ENCODE measurements at regions not wholly inside any gene's neighbourhood (a gene's known extent, or its start where the extent isn't known, plus 50 kb on each side); places are given as distances from the start of the nearest gene placed in this dataset.

DNA sequence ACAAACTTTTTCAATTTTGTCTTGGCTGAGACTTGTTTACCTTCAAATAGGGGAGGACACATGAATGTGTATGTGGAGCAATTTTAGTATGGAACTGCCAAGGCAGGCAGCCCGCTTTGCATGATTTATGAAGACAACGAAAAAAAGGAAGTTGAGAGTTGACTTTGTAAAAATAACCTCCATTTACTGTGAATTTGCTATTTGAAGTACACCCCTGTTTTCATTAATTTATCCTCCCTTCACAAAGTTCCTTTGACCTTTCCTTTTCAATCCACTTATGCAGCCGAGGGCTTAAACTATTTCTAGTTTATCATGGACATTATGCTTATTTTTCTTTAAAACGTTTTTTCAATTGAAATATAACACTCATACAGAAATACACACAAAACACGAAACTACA lies 369.6 kb upstream of the CADM1 start:
- DNase-seq (ENCODE audit: low spot score), result no peak

DNA sequence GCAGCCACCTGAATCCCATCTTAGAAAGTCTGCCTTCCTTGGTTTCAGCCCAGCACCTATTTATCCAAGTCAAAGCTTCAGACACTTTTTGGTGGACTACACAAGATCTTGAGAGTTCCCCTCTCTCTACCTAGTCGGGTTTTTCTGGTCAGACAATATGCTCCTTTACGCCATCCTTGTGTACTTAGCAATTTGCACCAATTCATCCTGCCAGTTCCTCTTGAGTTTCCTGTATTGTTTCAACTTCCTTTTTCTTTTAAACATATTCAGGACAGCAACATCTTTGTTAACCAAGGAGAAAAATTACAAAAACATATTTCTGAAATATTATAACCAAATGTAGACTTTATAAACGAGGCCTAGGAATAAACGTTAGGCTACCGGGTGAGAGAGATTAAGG lies 368.2 kb upstream of the CADM1 start:
- no peak for DNase-seq (ENCODE audit: low spot score)

DNA sequence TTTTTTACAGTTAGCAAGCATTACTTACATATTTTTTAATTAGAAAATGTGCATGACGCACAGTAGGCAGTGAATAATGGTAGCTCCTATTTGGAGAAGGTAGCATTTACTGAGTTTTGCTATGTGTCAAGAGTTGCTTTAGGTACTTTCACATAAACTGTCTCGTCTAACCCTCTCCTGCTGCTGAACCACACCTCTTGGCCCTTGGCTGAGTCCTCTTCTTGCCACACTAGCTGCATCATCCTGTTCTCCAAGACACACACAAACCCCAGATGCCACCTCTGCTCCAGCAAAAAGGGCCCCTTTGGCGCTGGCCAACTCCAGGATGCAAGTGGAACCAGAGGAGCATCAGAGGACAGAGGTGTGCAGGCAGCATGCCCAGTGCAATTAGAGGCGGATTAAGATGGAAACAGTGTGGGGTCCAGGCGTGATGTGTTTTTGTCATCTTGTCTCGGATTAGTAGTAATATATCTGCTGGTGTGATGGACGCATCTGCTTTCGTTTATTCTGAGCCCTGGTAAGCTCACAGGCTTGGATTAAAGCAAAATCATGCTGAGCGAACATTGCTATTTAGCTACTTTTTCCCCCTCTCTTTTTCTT lies 367.0 kb upstream of the CADM1 start:
- DNase-seq (ENCODE audit: low spot score), result no peak

DNA sequence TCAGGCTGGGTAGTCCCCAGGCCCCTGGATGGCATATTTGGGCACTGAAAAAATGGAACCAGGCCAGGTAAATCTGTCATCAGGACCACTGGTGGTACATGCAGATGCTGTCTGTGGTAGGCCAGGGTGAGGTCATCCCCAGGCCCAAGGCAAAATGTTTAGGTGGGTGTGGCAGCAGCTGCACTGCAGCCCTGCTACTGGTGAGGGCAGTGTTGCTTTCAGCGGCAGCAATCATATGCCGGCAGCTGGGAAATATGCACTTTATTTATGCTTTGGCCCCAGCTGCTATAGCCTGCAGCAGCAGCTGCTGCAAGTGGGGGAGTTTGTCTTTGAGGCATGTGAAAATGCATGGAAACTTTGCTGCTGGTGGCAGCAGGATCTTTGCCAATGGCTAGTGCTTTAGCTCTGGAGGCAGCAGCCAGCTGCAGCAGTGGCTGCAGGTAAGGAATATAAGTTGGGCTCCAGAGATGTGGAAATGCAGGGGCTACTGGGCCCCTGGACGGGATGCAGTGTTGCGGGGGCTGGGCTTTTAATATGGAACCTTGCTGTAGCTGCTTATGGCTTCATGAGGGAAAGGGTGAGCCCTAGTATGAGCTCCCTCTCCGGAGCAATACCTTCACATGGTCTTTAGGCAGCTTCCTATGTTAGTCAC lies 365.7 kb upstream of the CADM1 start:
- DNase-seq (ENCODE audit: low spot score), result peak; percentile 29

GRCh38 chr11:115869131-115869530 lies 364.9 kb upstream of the CADM1 start:
- no peak for DNase-seq (ENCODE audit: low spot score)

DNA sequence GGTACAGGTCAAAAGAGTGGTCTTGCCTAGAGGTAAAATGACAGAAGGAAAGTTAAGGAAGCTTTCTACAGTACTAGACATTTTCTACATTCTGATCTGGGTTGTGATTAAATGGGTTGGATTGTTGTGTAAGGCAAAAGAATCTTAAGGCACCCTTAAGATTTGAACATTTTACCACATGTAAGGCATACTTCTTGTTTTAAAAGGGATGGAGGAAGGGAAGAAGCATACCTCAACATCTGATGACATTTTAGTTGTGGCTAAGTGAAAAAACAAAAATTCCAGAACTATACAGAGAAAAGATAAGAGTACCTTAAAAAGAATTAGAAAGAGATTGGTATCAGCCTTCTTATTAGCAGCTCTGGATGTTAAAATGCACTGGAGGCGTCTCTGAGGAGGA lies 356.0 kb upstream of the CADM1 start:
- no peak for DNase-seq (ENCODE audit: low spot score)

DNA sequence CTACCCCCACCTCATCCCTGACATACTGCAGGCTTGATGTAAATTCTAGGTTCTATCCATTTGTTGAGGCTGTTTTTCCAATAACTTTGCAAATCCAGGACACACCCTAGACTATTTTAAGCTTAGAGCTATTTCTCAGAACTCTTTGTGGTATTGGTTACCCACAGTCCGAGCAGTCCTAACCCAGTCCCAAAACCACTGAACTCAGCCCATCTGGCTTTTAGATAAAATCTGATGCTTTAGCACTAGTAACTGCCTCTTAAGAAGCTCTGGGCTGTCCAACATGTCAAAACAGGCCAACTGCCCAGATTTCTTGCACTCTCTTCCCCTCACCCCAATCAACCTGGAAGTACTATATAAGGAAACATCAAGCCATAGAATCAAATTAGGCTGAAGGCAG lies 344.4 kb upstream of the CADM1 start:
- DNase-seq (ENCODE audit: low spot score), result peak; percentile 79

GRCh38 chr11:115848080-115848479 lies 343.9 kb upstream of the CADM1 start:
- DNase-seq (ENCODE audit: low spot score), result peak; percentile 14

DNA sequence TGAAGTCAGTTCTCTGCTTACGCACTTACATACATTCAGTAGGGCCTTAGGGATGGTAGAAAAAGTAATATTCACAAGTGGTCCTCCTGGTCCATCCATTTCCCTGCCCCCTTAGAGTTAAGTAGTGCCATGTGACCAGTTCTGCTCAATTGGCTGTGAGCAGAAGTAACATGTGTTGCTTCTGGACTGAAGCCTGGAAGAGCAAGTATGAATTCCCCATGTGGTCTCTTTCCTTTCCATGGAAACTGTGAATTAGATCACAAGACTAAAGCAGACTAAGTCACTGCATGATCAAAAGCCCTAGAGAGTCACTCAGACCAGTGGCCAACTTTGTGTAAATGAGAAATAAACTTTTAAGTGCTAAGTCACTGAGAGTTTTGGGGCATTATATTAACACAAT lies 341.7 kb upstream of the CADM1 start:
- DNase-seq (ENCODE audit: low spot score), result no peak

GRCh38 chr11:115843685-115844084 lies 339.5 kb upstream of the CADM1 start:
- DNase-seq (ENCODE audit: low spot score), result no peak

GRCh38 chr11:115843111-115843510 lies 338.9 kb upstream of the CADM1 start:
- DNase-seq (ENCODE audit: low spot score), result no peak

DNA sequence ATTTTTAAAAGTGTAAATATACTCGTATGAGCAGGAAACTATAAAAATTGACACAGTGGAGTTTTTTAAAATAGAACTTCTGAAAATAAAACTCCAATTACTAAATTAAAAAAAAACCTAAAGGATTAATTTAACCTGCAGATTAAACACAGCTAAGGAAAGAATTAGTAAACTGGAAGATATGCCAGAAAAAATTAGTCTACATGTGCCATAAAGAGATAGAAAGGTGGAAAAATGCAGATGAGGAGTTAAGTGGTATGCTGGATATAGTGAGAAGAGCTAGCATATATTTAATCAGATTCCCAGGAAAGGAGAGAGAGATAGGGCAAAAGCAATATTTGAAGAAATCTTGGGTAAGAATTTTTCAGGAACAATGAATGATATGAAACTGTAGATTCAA lies 315.8 kb upstream of the CADM1 start:
- no peak for DNase-seq (ENCODE audit: low spot score)

GRCh38 chr11:115819014-115819413 lies 314.8 kb upstream of the CADM1 start:
- no peak for DNase-seq (ENCODE audit: low spot score)

- no peak for DNase-seq (ENCODE audit: low spot score)
These were observed 313.7 kb upstream of the CADM1 start for GRCh38 chr11:115817844-115818468.

GRCh38 chr11:115808351-115808940 lies 304.2 kb upstream of the CADM1 start:
- DNase-seq (ENCODE audit: low spot score), result no peak

DNA sequence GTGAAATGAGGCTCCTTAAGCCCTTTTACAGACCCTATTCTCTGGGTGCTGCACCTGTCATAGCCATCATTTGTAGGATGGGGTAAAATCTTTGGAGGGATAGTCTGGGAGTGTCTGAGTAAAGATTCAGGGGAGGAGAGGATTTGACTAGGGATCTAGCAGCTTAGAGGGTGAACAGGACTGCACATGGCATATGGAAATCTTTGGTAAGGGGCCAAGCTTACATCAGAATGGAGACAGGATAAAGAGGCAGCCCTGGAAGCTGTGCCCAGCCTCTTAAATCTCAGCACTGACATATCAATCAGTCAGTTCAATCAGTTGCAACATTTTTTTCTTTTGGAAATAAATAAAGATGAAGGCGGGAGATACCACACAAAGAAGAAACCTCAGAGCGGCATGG lies 301.8 kb upstream of the CADM1 start:
- DNase-seq (ENCODE audit: low spot score), result peak; percentile 18

GRCh38 chr11:115803073-115803740 lies 299.0 kb upstream of the CADM1 start:
- no peak for DNase-seq (ENCODE audit: low spot score)

DNA sequence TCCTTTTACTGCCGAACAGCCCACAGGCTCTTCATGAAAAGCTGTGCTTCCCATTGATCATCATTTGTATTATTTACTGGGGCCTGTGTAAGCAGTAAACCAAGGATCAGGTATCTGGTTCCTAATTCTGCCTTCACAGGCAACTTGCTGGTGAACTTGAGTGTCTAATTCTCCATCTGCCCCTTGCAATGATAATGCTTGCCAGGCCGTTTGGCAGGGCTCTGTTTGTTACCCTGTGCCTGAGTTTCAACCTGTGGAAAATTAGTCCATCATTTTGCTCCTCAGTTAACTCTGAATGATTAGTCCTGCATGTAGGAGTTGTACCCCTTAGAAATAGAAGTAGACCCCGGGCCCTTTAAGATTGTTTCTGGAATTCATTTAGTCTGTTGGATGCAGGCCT lies 298.4 kb upstream of the CADM1 start:
- no peak for DNase-seq (ENCODE audit: low spot score)

DNA sequence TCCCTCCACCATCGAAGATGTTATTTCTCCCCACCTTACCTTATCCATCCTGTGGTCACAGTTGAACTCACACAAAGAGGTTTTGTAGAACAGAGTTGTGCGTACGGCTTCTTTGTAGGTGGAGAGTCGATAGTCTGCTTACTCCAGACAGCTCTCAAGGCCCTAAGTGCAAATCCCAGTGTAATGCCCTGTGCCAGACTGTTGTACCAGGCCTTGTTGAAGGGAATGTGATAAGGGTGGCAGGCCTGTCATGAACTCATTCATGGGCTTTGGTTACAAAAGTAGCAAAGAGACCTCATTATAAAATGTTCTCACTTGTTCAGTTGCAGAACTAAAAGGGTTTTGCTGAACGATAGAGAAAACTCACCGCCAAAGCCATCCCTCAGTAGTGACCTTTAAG lies 288.7 kb upstream of the CADM1 start:
- no peak for DNase-seq (ENCODE audit: low spot score)

DNA sequence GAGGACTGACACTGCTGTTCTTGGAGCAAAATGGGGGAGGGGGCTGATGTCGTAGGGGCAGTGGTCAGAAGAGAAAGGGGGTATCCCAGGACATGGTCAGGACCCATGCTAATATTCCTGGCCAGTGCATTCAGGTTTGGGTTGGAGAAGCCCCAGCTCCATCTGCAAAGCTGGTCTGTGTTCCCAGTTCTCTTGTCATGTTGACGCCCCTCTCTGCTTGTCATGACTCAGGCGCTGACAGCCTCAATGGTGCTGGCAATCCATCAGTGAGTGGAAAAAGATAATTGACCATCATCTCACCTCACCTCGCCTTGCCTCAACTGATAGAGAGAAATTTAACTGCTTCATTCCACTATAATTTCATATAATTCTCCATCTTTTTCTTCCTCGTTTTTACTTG lies 283.1 kb upstream of the CADM1 start:
- DNase-seq (ENCODE audit: low spot score), result no peak

GRCh38 chr11:115784796-115785521 lies 280.7 kb upstream of the CADM1 start:
- no peak for DNase-seq (ENCODE audit: low spot score)

All from umbilical cord (tissue), 1 donor.